Esophagus muscularis mucosa (tissue), 3 donors: ENCODE measurements at regions not wholly inside any gene's neighbourhood (a gene's known extent, or its start where the extent isn't known, plus 50 kb on each side); places are given as distances from the start of the nearest gene placed in this dataset.

Experiments used
- CTCF ChIP-seq, 3 experiments: fragments of 200-600 bp in 2 of 3; fragments of 450-650 bp in 1 of 3; sonication (generic) in 2 of 3; IDR thresholded peaks; one replicate each; pipeline ENCODE4 v1.5.1; 2017 to 2019; ENCODE audit warnings: antibody characterized with exemption in 3 of 3, mild to moderate bottlenecking in 2 of 3, moderate library complexity in 1 of 3
- POLR2A ChIP-seq: fragments of 450-650 bp; IDR thresholded peaks from one replicate; pipeline ENCODE4 v1.6.1; 2017; ENCODE audit warnings: antibody characterized with exemption, moderate library complexity, mild to moderate bottlenecking, low read depth

GRCh38 chr1:21347072-21347581 lies 56.9 kb upstream of the ECE1 start:
- TF ChIP-seq POLR2A: no peak
- TF ChIP-seq CTCF (IDR thresholded peaks at IDR 0.05): no peak
